ENCODE measurements at regions not wholly inside any gene's neighbourhood (a gene's known extent, or its start where the extent isn't known, plus 50 kb on each side); places are given as distances from the start of the nearest gene placed in this dataset.

DNA sequence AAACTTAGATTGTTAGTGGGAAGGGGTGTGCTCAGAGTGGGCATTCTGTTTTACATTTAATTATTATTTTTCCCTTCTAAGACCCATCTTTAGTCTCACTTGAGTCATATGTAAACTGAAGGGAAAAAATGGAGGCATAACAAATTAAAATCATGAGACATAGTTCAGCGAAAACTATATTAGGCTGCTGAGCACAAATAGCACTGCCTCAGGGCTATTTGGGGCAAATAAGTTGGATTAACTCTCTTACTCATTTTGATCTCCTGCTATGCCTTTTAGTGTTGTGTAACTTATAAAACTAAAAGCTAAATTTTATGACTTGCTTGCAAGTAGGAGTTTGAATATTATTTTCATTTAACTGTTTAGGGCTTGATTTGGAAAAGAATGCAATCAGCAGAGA is 1329.2 kb upstream of the PCDH7 start:
- Mint-ChIP-seq H3K4me3 (no peak overlapping the region), H3K27me3 (no peaks in the 10 kb centered on the region), H3K4me1 (ENCODE audit: unreplicated experiment) (no peaks in the 10 kb centered on the region), H3K27ac (no peak overlapping the region), H3K9me3 (no peaks in the 10 kb centered on the region), H3K36me3 (no peaks in the 10 kb centered on the region)
- DNase-seq (ENCODE audit: extremely low spot score, unreplicated experiment): no peak
- no peak for TF ChIP-seq CTCF (conservative IDR thresholded peaks at IDR 0.05)

DNA sequence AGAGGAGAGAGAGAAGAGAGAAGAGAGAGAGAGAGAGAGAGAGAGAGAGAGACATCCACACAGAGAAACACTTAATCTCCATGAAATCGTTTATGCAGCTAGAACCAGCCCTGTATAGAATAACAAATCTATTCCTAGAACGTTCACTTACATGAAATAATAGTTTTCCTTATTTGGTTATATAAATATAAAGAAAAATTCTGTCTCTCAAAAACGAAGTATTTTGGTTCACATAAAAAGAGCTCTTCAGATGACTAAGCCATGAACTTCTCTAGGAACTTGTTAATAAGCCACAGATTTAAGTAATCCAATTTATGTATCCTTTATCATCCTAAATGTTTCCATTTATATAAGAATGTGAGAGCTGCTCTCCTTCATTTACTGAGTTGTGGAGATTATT is 1315.1 kb upstream of the PCDH7 start:
- no peak for TF ChIP-seq CTCF (conservative IDR thresholded peaks at IDR 0.05)
- H3K27me3 Mint-ChIP-seq: no peaks in the 10 kb centered on the region
- no peaks in the 10 kb centered on the region for H3K4me1 Mint-ChIP-seq (ENCODE audit: unreplicated experiment)
- H3K27ac Mint-ChIP-seq: no peak overlapping the region
- no peak overlapping the region for H3K4me3 Mint-ChIP-seq
- no peaks in the 10 kb centered on the region for H3K36me3 Mint-ChIP-seq
- no peaks in the 10 kb centered on the region for H3K9me3 Mint-ChIP-seq
- DNase-seq (ENCODE audit: extremely low spot score, unreplicated experiment): no peak

DNA sequence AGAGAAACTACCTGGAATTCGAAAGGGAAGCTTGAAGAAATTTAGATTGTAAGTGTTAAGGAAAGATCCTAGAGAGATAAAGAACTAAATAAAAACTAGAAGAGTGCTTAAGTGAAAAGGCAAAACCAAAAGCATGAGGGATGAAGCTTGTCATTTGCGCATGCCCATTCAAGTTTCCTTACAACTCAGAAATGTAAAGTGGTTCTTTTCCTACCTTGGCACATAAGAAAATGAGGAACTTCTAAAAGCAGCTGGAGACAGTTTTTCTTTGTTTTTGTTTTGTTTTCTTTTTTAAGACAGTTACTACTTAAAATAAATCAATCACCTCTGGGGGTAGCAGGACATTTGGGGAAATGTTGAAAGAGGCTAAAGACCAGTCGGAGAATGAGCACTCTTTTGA is 1304.4 kb upstream of the PCDH7 start:
- no peak for TF ChIP-seq CTCF (conservative IDR thresholded peaks at IDR 0.05)
- Mint-ChIP-seq H3K4me1 (ENCODE audit: unreplicated experiment) (no peaks in the 10 kb centered on the region), H3K27me3 (no peaks in the 10 kb centered on the region), H3K4me3 (no peak overlapping the region), H3K36me3 (no peaks in the 10 kb centered on the region), H3K9me3 (no peaks in the 10 kb centered on the region), H3K27ac (no peak overlapping the region)
- DNase-seq (ENCODE audit: extremely low spot score, unreplicated experiment): no peak

DNA sequence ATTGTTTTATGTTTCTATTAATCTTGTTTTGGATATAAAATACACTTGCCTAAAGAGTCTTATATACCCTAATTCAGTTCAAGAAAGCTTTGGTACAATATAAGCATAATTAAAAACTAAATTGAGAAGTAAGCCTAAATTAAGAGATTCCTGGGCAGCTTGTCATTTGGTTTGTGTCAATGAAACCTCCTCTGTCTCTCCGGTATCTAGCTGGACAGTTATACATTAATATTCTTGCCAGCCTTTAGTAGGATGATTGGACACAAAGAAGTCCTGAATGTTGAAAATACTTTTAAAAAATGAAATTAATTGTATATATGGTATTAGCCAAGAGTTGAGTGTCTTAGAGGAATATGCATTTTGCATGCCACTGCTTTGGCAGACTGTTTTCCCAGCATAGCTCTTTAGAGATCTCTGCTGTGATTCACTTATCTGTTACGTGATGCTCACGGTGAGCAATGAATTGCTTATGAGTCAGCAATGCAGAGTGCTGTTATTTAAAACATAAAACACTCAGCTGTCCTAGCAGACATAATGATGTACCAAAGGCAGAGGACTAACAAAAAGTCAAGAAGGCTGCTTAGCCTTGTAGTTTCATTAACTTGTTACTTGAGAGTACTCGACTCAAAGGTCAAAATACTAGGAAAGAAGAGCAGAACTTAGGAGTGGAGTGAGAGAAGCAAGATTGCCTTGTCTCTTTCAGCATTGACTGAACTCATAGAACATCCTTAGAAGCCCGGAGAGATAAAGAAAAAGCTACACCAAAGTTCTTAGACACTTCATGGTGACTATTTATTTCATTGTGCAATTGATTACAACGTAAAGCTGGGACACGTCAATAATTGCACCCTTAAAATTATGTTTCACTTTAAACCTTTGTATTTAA is 1296.1 kb upstream of the PCDH7 start:
- H3K36me3 Mint-ChIP-seq: no peaks in the 10 kb centered on the region
- H3K4me3 Mint-ChIP-seq: no peak overlapping the region
- H3K4me1 Mint-ChIP-seq (ENCODE audit: unreplicated experiment): no peaks in the 10 kb centered on the region
- no peak for DNase-seq (ENCODE audit: extremely low spot score, unreplicated experiment)
- no peak overlapping the region for H3K27ac Mint-ChIP-seq
- no peak for TF ChIP-seq CTCF (conservative IDR thresholded peaks at IDR 0.05)
- H3K27me3 Mint-ChIP-seq: no peaks in the 10 kb centered on the region
- H3K9me3 Mint-ChIP-seq: no peaks in the 10 kb centered on the region

- no peaks in the 10 kb centered on the region for H3K27me3 Mint-ChIP-seq
- no peaks in the 10 kb centered on the region for H3K36me3 Mint-ChIP-seq
- TF ChIP-seq CTCF (conservative IDR thresholded peaks at IDR 0.05): no peak
- no peak for DNase-seq (ENCODE audit: extremely low spot score, unreplicated experiment)
- H3K4me1 Mint-ChIP-seq (ENCODE audit: unreplicated experiment): no peaks in the 10 kb centered on the region
- H3K27ac Mint-ChIP-seq: no peak overlapping the region
- no peaks in the 10 kb centered on the region for H3K9me3 Mint-ChIP-seq
- H3K4me3 Mint-ChIP-seq: no peak overlapping the region
Measured at GRCh38 chr4:29453303-29453820, 1266.8 kb upstream of the PCDH7 start.

Measured in type B pancreatic cell (in vitro differentiated cells).